Hematopoietic multipotent progenitor cell treated with erythropoietin and hydrocortisone succinate and interleukin-3 and kit ligand, for 4 days (in vitro differentiated cells): ENCODE measurements at regions not wholly inside any gene's neighbourhood (a gene's known extent, or its start where the extent isn't known, plus 50 kb on each side); places are given as distances from the start of the nearest gene placed in this dataset.

ENCODE experiments used
- DNase-seq: peaks from one replicate; pipeline ENCODE4 v3.0.0-alpha.2; 2015

- no peak for DNase-seq
Measured at GRCh38 chr10:129033340-129033739, 433.7 kb upstream of the MGMT start.

GRCh38 chr10:129033790-129034272, 433.2 kb upstream of the MGMT start:
- peak; percentile 98 for DNase-seq

- DNase-seq, result peak; percentile 93
Measured at GRCh38 chr10:129035052-129035827, 431.8 kb upstream of the MGMT start.

GRCh38 chr10:129038522-129038921, 428.5 kb upstream of the MGMT start:
- DNase-seq, result no peak

- DNase-seq, result no peak
Measured at GRCh38 chr10:129039406-129040370, 427.4 kb upstream of the MGMT start.

- no peak for DNase-seq
Measured at GRCh38 chr10:129040377-129040776, 426.7 kb upstream of the MGMT start.

- no peak for DNase-seq
Measured at GRCh38 chr10:129041916-129042315, 425.1 kb upstream of the MGMT start.

- peak; percentile 59 for DNase-seq
Measured at GRCh38 chr10:129042776-129043595, 424.1 kb upstream of the MGMT start.

- no peak for DNase-seq
Measured at GRCh38 chr10:129043691-129044090, 423.4 kb upstream of the MGMT start.

GRCh38 chr10:129045599-129045998, 421.4 kb upstream of the MGMT start:
- DNase-seq, result no peak

GRCh38 chr10:129046065-129046681, 420.9 kb upstream of the MGMT start:
- no peak for DNase-seq

- DNase-seq, result no peak
Measured at GRCh38 chr10:129046962-129047361, 420.1 kb upstream of the MGMT start.

GRCh38 chr10:129047600-129047999, 419.4 kb upstream of the MGMT start:
- no peak for DNase-seq

- DNase-seq, result no peak
Measured at GRCh38 chr10:129048513-129048912, 418.5 kb upstream of the MGMT start.

- no peak for DNase-seq
Measured at GRCh38 chr10:129049501-129049900, 417.5 kb upstream of the MGMT start.

- DNase-seq, result no peak
Measured at GRCh38 chr10:129055225-129055624, 411.8 kb upstream of the MGMT start.

- no peak for DNase-seq
Measured at GRCh38 chr10:129055986-129056385, 411.1 kb upstream of the MGMT start.

GRCh38 chr10:129056734-129057689, 410.0 kb upstream of the MGMT start:
- peak; percentile 20 for DNase-seq

GRCh38 chr10:129057856-129058663, 409.0 kb upstream of the MGMT start:
- peak; percentile 71 for DNase-seq

GRCh38 chr10:129058664-129059155, 408.3 kb upstream of the MGMT start:
- DNase-seq, result no peak
